Embryonic facial prominence (tissue), 1 donor: ENCODE measurements at regions not wholly inside any gene's neighbourhood (a gene's known extent, or its start where the extent isn't known, plus 50 kb on each side); places are given as distances from the start of the nearest gene placed in this dataset.

Experiments used
- DNase-seq: peaks from one replicate; pipeline ENCODE4 v3.0.0-alpha.2; 2016; ENCODE audit errors: extremely low spot score

GRCh38 chr14:97581016-97581415, 783.8 kb downstream of the VRK1 start:
- no peak for DNase-seq

GRCh38 chr14:97582022-97582421, 784.8 kb downstream of the VRK1 start:
- no peak for DNase-seq

- DNase-seq = no peak
Measured at GRCh38 chr14:97584528-97584927, 787.3 kb downstream of the VRK1 start.

- DNase-seq = no peak
Measured at GRCh38 chr14:97592341-97592980, 795.3 kb downstream of the VRK1 start.

GRCh38 chr14:97594306-97594705, 797.1 kb downstream of the VRK1 start:
- DNase-seq = no peak

GRCh38 chr14:97602438-97603117, 805.4 kb downstream of the VRK1 start:
- no peak for DNase-seq

- no peak for DNase-seq
Measured at GRCh38 chr14:97603201-97603600, 806.0 kb downstream of the VRK1 start.

GRCh38 chr14:97604731-97605130, 807.5 kb downstream of the VRK1 start:
- DNase-seq = no peak

- DNase-seq = no peak
Measured at GRCh38 chr14:97618401-97618800, 821.2 kb downstream of the VRK1 start.

- DNase-seq = no peak
Measured at GRCh38 chr14:97618917-97619690, 821.9 kb downstream of the VRK1 start.

GRCh38 chr14:97620066-97620465, 822.9 kb downstream of the VRK1 start:
- DNase-seq = no peak

- no peak for DNase-seq
Measured at GRCh38 chr14:97624985-97625384, 827.8 kb downstream of the VRK1 start.

- DNase-seq = peak; percentile 70
Measured at GRCh38 chr14:97625477-97625876, 828.3 kb downstream of the VRK1 start.

GRCh38 chr14:97626088-97626487, 828.9 kb downstream of the VRK1 start:
- DNase-seq = no peak

GRCh38 chr14:97630249-97630648, 833.1 kb downstream of the VRK1 start:
- DNase-seq = no peak

GRCh38 chr14:97633131-97633738, 836.1 kb downstream of the VRK1 start:
- DNase-seq = no peak

- DNase-seq = no peak
Measured at GRCh38 chr14:97634751-97635150, 837.6 kb downstream of the VRK1 start.

GRCh38 chr14:97638864-97639263, 841.7 kb downstream of the VRK1 start:
- no peak for DNase-seq

GRCh38 chr14:97640031-97640430, 842.8 kb downstream of the VRK1 start:
- no peak for DNase-seq

GRCh38 chr14:97641827-97642226, 844.6 kb downstream of the VRK1 start:
- DNase-seq = no peak

- DNase-seq = no peak
Measured at GRCh38 chr14:97642631-97643030, 845.4 kb downstream of the VRK1 start.

GRCh38 chr14:97644365-97644764, 847.2 kb downstream of the VRK1 start:
- no peak for DNase-seq
